GM12892 (cell line): ENCODE measurements at regions not wholly inside any gene's neighbourhood (a gene's known extent, or its start where the extent isn't known, plus 50 kb on each side); places are given as distances from the start of the nearest gene placed in this dataset.

Experiments
- POLR2A ChIP-seq: IDR thresholded peaks from 2 replicates; pipeline ENCODE4 v1.6.1; 2011; ENCODE audit warnings: low read depth, low read length, control low read depth
- POLR2AphosphoS5 ChIP-seq: IDR thresholded peaks from 2 replicates; pipeline ENCODE4 v1.6.1; 2011; ENCODE audit warnings: low read depth, low read length, control low read depth

- TF ChIP-seq POLR2A (no peak), POLR2AphosphoS5 (no peak)
These were observed 854.0 kb upstream of the CITED2 start for GRCh38 chr6:140228491-140228890.
